ENCODE measurements at regions not wholly inside any gene's neighbourhood (a gene's known extent, or its start where the extent isn't known, plus 50 kb on each side); places are given as distances from the start of the nearest gene placed in this dataset.
"Not testable (repeated sequence)": the region's sequence is repeated elsewhere in the genome, so short reads cannot be mapped to it uniquely, and the experiment has no call there.

DNA sequence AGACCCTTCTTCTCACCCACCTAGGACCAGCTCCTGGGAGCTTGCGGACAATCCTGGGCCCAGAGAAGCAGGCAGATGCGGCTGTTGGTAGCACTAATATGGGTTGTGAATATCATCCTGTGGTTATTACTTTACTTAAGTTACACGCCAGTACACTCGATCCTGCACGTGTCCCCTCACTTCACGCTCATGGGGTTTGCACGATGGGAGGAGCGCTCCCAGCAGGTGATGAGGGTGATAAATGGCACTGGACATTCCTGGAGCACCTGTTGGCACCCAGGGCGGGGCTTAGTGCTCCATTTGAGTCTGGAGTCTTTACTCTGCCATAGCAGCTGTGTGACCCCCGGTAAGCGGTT, 335.1 kb downstream of the PREX1 start:
- Histone ChIP-seq H3K4me3 (no peak overlapping the region), H3K9me3 (ENCODE audit: low read depth) (no peaks in the 10 kb centered on the region), H3K36me3 (no peaks in the 10 kb centered on the region), H3K27me3 (no peaks in the 10 kb centered on the region), H3K4me1 (ENCODE audit: low read depth) (no peaks in the 10 kb centered on the region), H3K27ac (no peak overlapping the region)
- TF ChIP-seq, protein P1, sequence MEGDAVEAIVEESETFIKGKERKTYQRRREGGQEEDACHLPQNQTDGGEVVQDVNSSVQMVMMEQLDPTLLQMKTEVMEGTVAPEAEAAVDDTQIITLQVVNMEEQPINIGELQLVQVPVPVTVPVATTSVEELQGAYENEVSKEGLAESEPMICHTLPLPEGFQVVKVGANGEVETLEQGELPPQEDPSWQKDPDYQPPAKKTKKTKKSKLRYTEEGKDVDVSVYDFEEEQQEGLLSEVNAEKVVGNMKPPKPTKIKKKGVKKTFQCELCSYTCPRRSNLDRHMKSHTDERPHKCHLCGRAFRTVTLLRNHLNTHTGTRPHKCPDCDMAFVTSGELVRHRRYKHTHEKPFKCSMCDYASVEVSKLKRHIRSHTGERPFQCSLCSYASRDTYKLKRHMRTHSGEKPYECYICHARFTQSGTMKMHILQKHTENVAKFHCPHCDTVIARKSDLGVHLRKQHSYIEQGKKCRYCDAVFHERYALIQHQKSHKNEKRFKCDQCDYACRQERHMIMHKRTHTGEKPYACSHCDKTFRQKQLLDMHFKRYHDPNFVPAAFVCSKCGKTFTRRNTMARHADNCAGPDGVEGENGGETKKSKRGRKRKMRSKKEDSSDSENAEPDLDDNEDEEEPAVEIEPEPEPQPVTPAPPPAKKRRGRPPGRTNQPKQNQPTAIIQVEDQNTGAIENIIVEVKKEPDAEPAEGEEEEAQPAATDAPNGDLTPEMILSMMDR (IDR thresholded peaks at IDR 0.05; ENCODE audit: low read depth, low read length) = no peak
- no peak for DNase-seq (ENCODE audit: low read depth in 1 of 2, low spot score in 1 of 2)

DNA sequence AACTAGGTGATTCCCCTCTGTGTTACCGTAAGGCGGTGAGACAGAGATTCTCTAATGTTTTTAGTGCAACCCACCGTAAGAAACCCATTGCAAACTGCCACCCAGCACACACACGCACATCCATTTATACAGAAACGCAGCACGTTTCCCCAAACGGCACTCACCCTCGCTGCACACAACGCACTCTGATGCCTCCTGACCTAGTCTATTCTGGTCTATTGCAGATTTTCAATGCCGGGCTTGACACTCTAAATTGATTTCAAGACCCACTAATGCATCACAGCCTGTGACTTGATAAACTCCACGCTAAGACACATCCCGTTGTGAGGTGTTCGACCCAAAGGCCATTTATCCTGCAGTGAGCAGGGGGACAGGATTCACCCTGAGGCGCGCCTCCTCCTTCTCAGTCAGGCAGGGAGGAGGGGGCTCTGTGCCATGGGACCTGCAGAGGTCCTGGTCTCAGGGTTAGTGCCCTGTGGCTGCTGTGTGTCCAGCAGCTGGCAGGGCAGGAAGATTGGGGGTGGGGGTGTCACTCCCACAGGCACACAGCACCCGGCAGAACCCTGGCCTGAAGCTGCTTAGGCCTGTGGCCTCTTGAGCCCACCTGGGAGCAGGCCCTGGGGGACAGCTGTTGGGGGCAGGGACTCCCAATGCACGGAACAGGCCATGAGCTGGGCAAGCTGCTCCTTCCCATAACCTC, 335.6 kb downstream of the PREX1 start:
- Histone ChIP-seq H3K27me3 (no peaks in the 10 kb centered on the region), H3K36me3 (no peaks in the 10 kb centered on the region), H3K4me1 (ENCODE audit: low read depth) (no peaks in the 10 kb centered on the region), H3K27ac (no peak overlapping the region), H3K9me3 (ENCODE audit: low read depth) (no peaks in the 10 kb centered on the region), H3K4me3 (no peak overlapping the region)
- DNase-seq (ENCODE audit: low read depth in 1 of 2, low spot score in 1 of 2) = no peak
- TF ChIP-seq, protein P1 (IDR thresholded peaks at IDR 0.05; ENCODE audit: low read depth, low read length) = no peak

DNA sequence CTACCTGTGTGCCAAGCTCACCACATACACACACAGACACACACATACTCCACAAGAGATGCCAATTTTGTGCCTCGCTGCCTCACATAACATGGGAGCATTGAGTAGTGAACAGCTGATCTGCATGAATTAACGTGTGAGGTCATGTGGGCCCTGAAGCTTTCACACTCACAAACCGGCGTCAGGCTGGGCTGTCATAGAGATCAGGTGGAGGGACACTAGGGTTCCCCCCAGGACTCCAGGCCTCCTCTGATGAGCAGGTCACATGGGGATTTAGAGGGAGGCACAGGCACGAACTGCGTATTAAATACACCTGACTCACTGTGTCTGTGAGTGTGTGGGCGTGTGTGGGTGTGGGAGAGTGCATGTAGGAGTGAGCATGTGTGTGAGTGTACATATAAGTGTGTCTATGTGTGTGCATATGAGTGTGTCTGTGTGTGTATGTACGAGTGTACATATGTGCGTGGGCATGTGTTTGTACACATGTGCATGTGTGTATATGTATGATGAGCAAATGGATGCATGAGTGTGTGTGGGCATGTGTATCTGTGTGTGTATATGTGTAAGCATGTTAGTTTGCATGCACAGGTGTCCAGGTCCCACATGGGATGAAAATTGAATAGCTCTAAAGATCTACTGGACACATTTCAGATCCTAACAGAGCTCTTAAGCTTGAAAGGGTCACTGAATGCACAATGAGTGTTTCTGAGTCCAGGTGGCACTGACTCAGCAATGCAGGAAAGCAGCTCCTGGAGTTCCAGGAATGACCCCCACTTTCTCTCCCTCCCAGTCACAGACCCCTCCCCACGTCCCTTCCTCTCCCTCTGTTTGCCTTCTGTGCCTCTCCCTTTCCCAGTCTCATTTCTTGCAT, 336.6 kb downstream of the PREX1 start:
- no peaks in the 10 kb centered on the region for H3K4me1 ChIP-seq (ENCODE audit: low read depth)
- DNase-seq (ENCODE audit: low read depth in 1 of 2, low spot score in 1 of 2) = no peak
- no peaks in the 10 kb centered on the region for H3K9me3 ChIP-seq (ENCODE audit: low read depth)

DNA sequence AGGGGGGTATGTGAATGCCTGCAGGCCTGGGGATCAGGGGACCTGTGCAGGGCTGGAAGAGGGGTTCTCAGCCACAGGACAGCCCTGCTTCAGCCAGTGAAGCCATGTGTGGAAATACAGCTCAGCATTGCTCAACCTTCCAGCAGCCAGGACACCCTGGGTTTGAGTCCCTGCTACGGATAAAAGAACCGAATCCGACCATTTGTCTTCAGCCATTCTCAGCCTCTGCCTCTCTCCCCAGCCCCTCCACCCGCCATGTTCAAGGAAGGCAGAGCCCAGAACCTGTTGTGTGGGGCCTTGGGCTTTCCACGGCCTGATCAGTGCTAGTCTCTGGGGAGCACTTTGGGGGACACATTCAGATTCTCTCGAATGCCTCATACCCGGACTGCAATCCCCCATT, 337.5 kb downstream of the PREX1 start:
- DNase-seq (ENCODE audit: low read depth in 1 of 2, low spot score in 1 of 2); H3K27me3 ChIP-seq; H3K27ac ChIP-seq; H3K4me3 ChIP-seq; H3K36me3 ChIP-seq; H3K9me3 ChIP-seq (ENCODE audit: low read depth); H3K4me1 ChIP-seq (ENCODE audit: low read depth): not testable (repeated sequence)

More for the DNA sequence above, 336.6 kb downstream of the PREX1 start:
- Histone ChIP-seq H3K36me3 (no peaks in the 10 kb centered on the region), H3K4me3 (no peak overlapping the region), H3K27ac (no peak overlapping the region), H3K27me3 (no peaks in the 10 kb centered on the region)
- TF ChIP-seq, protein P1 (IDR thresholded peaks at IDR 0.05; ENCODE audit: low read depth, low read length) = no peak

DNA sequence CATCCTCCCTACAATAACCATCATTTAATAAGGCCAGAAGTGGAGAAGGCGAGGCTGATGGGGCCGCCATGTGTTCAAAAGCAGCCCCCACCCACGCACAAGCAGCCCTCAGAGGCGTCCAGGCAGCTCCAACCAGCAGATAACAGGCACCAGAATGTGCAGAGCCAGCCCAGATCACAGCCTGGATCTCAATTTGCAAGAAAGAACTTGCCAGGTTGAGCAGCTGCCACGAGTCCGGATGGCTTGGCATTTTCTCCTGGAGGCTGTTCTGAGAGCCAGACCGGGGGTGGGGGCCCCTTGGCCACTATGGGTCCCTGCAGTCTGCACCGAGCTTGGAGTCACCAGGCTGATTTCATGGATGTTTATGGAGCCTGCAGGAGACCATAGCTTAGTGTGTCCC, 338.1 kb downstream of the PREX1 start:
- H3K9me3 ChIP-seq (ENCODE audit: low read depth) = no peaks in the 10 kb centered on the region
- no peaks in the 10 kb centered on the region for H3K36me3 ChIP-seq
- DNase-seq (ENCODE audit: low read depth in 1 of 2, low spot score in 1 of 2) = no peak
- H3K4me3 ChIP-seq = no peak overlapping the region
- TF ChIP-seq, protein P1 (IDR thresholded peaks at IDR 0.05; ENCODE audit: low read depth, low read length) = no peak
- no peaks in the 10 kb centered on the region for H3K4me1 ChIP-seq (ENCODE audit: low read depth)
- H3K27me3 ChIP-seq = no peaks in the 10 kb centered on the region
- no peak overlapping the region for H3K27ac ChIP-seq

DNA sequence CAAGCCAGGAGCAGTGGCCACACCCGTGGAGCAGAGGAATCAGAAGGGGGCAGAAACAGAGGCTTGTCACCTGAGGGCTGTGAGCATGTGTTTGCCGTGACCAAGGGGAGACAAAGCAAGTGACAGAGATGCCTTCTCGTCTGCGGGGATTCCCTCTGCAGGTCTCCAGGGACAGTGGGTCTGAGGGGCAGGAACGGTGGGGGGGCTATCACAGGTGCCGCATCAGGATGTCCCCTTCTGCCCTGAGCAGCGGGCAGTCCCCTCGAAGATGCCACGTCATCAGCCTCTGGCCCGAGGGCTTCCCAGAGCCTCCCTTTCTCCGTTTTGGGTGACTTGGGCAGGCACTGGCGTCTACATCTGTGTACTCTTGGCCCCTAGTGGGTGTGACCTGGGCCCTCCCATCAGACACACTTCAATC, 338.7 kb downstream of the PREX1 start:
- Histone ChIP-seq H3K9me3 (ENCODE audit: low read depth) (no peaks in the 10 kb centered on the region), H3K4me3 (no peak overlapping the region), H3K27me3 (no peaks in the 10 kb centered on the region), H3K27ac (no peak overlapping the region), H3K4me1 (ENCODE audit: low read depth) (no peaks in the 10 kb centered on the region), H3K36me3 (no peaks in the 10 kb centered on the region)
- TF ChIP-seq, protein P1 (IDR thresholded peaks at IDR 0.05; ENCODE audit: low read depth, low read length) = no peak
- DNase-seq (ENCODE audit: low read depth in 1 of 2, low spot score in 1 of 2) = no peak

DNA sequence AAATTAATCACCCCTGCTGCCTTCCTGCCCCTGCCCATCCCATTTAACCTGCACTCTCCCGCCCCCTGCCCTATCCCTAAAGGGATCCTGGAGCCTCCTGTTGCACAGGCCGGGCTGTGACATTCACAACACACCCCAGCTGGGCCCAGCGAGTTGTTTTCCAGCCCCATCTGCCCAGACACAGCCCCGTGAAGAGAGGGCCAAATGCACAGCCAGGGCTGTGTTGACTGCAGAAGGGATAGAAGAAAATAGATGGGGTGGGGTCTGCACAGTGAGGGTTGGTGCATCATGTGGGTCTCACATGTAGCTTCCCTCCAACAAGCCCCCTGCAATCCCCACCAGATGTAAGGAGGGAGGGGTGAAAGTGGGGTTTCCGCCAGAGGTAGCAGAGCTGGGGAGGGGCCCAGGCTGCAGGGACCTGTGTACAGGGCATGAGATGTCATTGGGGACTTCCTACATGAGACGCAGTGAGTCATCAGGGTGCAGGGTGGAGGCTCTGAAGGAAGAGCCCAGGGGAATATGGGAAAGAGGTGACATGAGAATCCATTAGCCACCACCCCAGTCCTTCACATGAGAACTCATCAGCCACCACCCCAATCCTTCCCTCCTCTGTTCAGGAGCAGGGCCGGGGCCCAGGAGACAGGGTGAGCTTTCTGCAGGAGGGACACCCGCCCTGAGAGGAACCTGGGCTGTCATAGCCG, 339.3 kb downstream of the PREX1 start:
- DNase-seq (ENCODE audit: low read depth in 1 of 2, low spot score in 1 of 2); H3K36me3 ChIP-seq; H3K27me3 ChIP-seq; H3K27ac ChIP-seq; H3K4me1 ChIP-seq (ENCODE audit: low read depth); H3K9me3 ChIP-seq (ENCODE audit: low read depth); H3K4me3 ChIP-seq: not testable (repeated sequence)
